GM18909 (cell line): ENCODE measurements at regions not wholly inside any gene's neighbourhood (a gene's known extent, or its start where the extent isn't known, plus 50 kb on each side); places are given as distances from the start of the nearest gene placed in this dataset.
A peak's percentile ranks its signal among the peaks of the same experiment; 100 is the strongest.
"Not testable (repeated sequence)": the region's sequence is repeated elsewhere in the genome, so short reads cannot be mapped to it uniquely, and the experiment has no call there.

Source experiments
- ATAC-seq: cut with Tn5 transposase; IDR thresholded peaks from one replicate; pipeline ENCODE4 v1.9.1; 2021; ENCODE audit warnings: mild to moderate bottlenecking; ENCODE audit not compliant: unreplicated experiment, poor library complexity

DNA sequence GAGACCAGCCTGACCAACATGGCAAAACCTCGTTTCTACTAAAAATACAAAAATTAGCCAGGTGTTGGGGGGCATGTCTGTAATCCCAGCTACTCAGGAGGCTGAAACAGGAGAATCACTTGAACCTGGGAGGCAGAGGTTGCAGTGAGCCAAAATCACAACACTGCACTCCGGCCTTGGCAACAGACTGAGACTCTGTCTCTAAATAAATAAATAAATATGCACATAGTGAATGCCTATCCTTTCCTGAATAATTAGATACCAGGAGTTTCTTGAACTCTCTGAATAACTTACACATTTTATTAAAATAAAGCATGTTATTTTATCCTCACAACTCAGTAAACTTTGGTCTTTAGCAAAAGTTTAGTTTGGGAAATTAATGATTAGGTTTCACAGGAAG lies 1523.1 kb upstream of the ADGRL3 start:
- ATAC-seq: not testable (repeated sequence)

DNA sequence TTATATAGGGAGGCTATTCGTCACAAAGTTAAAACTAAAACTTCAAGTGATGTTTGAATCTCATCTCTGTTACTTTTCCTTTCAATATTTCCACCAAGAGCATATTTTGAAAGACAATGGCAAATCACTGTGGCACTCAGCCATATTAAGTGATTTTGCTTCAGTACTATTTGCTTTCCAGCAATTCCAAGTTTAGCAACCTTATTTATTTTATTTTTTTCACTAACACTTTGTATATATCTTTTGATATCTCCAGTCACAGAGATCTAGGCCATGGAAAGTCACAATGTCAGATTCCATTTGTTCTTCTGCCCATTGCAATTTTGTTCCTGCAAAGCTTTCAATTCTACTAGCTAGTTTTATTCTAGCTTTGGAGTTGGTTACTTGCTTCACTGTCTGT lies 1514.5 kb upstream of the ADGRL3 start:
- ATAC-seq: no peak

GRCh38 chr4:59689149-59689548 lies 1511.0 kb upstream of the ADGRL3 start:
- no peak for ATAC-seq

GRCh38 chr4:59695355-59696053 lies 1504.6 kb upstream of the ADGRL3 start:
- ATAC-seq: no peak

GRCh38 chr4:59698041-59698440 lies 1502.1 kb upstream of the ADGRL3 start:
- ATAC-seq: no peak

DNA sequence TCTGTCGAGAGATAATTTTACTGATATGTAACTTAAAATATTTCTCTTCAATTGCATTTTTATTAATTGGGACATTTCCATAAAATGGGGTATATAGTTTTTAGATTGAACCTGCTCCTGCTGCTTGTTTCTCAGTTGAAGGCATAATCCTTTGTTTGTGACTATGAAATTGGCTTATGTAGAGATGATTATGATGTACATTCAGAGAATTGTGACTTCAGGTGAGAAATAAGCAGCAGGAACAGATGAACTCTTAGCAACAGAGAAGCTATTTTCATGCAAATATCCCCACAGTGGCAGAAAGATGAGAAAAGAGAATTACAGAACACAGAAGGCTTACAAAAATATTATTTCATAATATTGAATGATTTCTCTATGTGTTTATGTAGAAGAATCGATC lies 1499.5 kb upstream of the ADGRL3 start:
- ATAC-seq: no peak

GRCh38 chr4:59704616-59705015 lies 1495.5 kb upstream of the ADGRL3 start:
- no peak for ATAC-seq

GRCh38 chr4:59712470-59712869 lies 1487.7 kb upstream of the ADGRL3 start:
- no peak for ATAC-seq

DNA sequence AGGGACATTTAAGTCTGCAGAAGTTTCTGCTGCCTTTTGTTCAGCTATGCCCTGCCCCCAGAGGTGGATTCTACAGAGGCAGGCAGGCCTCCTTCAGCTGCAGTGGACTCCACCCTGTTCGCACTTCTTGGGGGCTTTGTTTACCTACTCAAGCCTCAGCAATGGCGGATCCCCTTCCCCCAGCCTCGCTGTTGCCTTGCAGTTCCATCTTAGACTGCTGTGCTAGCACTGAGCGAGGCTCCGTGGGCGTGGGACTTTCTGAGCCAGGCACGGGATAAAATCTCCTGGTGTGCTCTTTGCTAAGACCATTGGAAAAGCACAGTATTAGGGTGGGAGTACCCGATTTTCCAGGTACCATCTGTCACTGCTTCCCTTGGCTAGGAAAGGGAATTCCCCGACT lies 1475.8 kb upstream of the ADGRL3 start:
- not testable (repeated sequence) for ATAC-seq

- no peak for ATAC-seq
Measured at GRCh38 chr4:59727745-59728144, 1472.4 kb upstream of the ADGRL3 start.

DNA sequence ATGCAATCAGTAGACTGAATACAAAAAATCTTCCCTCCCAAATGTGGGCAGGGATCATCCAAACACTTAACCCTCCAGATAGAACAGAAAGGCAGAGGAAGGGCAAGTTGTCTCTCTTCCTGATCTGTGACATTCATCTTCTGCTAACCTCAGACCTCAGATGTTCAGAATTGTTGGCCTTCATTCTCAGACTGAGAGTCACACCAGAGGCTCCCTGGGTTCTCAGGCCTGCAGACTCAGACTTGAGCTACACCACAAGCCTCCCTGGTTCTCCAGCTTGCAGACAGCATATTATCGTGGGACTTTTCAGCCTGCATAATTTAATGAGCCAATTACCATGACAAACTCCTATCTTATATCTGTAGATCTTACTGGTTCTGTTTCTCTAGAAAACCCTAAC lies 1471.6 kb upstream of the ADGRL3 start:
- ATAC-seq: no peak

DNA sequence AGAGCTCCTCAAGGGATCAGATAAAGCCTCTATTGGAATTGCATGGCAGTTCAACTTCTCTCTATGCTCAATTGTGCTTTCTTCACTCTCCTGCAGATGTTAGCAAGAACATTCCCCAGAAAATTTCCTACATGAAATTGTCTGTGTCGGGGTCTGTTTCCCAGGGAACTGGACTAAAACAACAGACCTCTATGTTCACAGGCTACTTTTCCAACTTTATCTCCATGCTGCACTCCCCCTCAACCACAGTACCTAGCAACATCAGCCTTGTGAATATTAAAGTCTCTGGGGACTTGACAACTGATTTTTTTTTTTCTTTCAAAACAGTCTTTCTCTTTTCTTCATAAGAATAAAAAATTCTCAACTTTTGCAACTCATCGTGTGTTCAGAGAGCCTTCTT lies 1470.8 kb upstream of the ADGRL3 start:
- ATAC-seq: no peak

GRCh38 chr4:59748433-59748832 lies 1451.7 kb upstream of the ADGRL3 start:
- no peak for ATAC-seq

GRCh38 chr4:59759082-59759825 lies 1440.9 kb upstream of the ADGRL3 start:
- ATAC-seq: no peak

GRCh38 chr4:59762344-59762743 lies 1437.8 kb upstream of the ADGRL3 start:
- no peak for ATAC-seq

GRCh38 chr4:59770601-59771264 lies 1429.4 kb upstream of the ADGRL3 start:
- no peak for ATAC-seq

DNA sequence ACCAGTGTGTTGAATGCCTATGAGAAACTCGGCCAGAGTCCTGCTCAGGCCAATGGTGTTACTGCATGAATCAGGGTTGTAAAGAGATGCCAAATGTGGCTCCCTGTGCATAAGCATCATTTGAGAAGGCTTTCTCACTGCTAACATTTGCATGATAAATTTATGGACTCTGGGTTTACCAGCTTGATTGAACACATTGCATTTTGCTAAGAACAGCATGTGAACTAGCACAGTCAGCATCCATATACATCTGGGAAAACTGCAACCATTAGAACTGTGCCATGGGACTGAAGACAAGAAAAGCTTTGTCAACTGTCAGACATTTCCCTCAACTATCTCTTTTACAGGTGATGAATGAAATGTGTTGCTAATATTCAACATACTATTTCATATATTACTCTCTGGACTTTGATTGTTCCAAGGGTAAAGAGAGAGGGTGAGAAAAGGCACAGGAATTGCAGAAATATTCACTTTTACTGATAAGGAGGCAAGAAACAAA lies 1427.4 kb upstream of the ADGRL3 start:
- ATAC-seq: no peak

- not testable (repeated sequence) for ATAC-seq
Measured at GRCh38 chr4:59780271-59780670, 1419.9 kb upstream of the ADGRL3 start.

GRCh38 chr4:59805176-59805575 lies 1395.0 kb upstream of the ADGRL3 start:
- ATAC-seq: no peak

DNA sequence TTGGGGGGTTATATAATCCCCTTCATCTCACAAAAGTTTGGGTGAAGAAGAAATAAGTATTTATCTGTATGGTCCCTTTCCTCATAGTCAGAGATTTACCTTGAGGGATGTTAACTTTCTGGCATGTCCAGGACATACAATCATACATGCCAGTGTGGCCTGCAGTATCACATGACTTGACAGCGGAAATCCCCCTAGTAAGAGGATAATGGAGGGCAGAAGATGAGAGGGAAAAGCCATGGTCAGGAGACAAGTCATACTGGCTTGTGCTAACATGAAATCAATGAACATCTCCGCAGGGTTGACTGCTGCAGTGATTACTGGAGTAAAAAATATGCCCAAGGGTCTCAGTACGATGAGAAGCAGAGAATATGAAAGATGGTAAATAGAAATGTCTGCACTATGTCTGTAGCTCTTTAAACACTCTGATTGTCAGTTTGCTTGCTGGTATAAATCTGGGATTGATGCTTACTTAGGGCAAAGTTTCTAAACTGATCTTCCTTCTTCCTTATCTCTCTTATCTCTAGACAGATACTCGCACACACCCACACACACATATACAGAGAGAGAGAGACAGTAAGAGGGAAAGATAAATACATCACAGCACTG lies 1385.6 kb upstream of the ADGRL3 start:
- ATAC-seq: no peak

DNA sequence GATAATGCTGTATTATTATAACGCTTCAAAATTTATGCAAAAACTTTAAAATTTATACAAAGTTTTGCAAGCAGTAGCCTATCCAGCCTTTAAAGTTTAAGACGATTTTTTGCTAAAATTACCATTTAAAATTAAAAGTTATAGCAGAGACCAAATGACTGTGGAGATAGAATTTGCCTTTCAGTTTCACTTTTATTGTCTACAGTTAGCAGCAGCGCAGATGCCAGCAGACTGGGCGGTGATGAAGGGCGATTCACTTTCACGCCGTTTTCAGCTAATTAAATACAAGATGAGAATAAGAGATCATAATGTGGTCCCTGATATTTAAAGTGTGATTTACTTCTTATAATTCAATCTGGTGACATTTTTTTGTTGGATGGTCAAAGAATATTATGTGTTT lies 1381.5 kb upstream of the ADGRL3 start:
- ATAC-seq: peak; percentile 92
